ENCODE measurements at regions not wholly inside any gene's neighbourhood (a gene's known extent, or its start where the extent isn't known, plus 50 kb on each side); places are given as distances from the start of the nearest gene placed in this dataset.
A peak's percentile ranks its signal among the peaks of the same experiment; 100 is the strongest.

DNA sequence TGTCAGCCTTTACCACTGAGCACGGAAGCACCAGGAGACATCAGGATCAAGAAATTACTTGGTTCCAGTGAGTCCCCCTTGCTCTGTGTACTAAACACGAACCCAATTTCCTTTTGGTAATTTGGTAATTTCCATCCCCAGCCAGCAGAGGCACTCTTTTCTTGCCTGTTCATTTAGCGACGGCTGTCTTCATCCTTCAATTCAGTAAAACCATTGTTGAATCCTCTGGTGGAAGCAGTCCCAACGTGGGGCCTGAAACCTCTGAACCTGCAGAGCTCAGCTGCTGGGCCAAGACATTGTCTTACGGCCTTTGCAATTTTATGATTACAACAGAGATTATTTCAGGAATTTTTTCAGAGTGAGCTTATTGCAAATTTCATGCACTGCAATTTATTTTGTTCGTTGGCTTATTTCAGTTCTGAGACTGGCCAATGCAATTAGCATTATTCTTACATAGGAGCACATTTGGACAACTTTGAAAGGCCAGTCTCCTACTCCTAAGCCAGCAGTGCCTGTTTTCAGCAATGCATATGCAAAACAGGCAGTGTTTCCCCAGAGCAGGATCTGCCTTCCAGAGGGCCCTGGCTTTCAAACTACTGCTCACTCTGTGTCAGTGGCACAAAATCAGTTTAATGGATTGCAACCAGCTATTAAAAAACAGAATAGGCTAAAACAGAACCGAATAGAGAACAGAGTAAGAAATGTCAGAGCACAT is 372.9 kb upstream of the TMEM132C start:
- Histone ChIP-seq H3K4me1 (ENCODE audit: low read depth) (no peaks in the 10 kb centered on the region), H3K9me3 (ENCODE audit: low read depth) (no peaks in the 10 kb centered on the region), H3K36me3 (no peaks in the 10 kb centered on the region), H3K4me3 (no peak overlapping the region), H3K27ac (no peak overlapping the region), H3K27me3 (no peaks in the 10 kb centered on the region)
- DNase-seq (ENCODE audit: low read depth in 1 of 2, low spot score in 1 of 2) = peak in 1 of 2 donors; percentile 33
- TF ChIP-seq, protein P1, sequence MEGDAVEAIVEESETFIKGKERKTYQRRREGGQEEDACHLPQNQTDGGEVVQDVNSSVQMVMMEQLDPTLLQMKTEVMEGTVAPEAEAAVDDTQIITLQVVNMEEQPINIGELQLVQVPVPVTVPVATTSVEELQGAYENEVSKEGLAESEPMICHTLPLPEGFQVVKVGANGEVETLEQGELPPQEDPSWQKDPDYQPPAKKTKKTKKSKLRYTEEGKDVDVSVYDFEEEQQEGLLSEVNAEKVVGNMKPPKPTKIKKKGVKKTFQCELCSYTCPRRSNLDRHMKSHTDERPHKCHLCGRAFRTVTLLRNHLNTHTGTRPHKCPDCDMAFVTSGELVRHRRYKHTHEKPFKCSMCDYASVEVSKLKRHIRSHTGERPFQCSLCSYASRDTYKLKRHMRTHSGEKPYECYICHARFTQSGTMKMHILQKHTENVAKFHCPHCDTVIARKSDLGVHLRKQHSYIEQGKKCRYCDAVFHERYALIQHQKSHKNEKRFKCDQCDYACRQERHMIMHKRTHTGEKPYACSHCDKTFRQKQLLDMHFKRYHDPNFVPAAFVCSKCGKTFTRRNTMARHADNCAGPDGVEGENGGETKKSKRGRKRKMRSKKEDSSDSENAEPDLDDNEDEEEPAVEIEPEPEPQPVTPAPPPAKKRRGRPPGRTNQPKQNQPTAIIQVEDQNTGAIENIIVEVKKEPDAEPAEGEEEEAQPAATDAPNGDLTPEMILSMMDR (IDR thresholded peaks at IDR 0.05; ENCODE audit: low read depth, low read length) = no peak

DNA sequence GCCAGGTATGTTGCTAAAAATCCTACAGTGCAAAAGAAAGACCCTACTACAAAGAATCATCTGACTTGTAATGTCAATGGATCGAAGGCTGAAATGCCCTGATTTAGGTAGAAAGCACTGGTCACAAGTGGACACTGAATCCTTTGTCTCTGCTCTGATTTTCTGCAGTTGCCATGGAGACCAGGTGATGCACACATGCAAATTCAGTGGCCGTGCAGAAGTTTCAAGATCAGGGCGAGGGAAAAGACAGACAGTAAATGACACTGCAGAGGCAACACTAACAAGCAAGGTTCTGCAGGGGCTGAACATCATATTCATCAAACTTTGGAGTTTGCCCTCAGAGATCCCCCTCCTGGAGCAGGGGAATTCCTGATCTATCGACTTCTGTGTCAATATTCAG is 370.3 kb upstream of the TMEM132C start:
- Histone ChIP-seq H3K4me1 (ENCODE audit: low read depth) (no peaks in the 10 kb centered on the region), H3K36me3 (no peaks in the 10 kb centered on the region), H3K27me3 (no peaks in the 10 kb centered on the region), H3K9me3 (ENCODE audit: low read depth) (no peaks in the 10 kb centered on the region), H3K27ac (no peak overlapping the region), H3K4me3 (no peak overlapping the region)
- TF ChIP-seq, protein P1 (IDR thresholded peaks at IDR 0.05; ENCODE audit: low read depth, low read length) = no peak
- DNase-seq (ENCODE audit: low read depth in 1 of 2, low spot score in 1 of 2) = no peak

DNA sequence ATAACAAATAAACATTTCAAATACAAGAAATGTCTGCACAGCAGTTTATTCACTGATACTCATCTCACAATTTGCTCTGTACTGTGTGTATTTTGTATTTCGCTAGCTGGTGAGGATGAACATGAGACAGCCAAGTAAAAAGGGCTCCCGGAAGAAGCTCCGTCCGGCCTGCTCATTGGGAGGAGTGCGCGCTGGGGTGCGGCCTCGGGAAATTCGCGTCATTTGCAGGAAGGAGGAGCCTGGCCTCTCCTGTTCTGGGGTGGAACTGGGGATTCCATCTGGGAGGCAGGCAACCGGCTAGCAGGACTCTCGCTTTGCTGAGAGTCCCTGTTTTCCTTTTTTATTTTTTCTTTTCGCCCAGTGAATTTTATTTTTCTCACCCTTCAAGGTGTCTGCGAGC is 368.4 kb upstream of the TMEM132C start:
- TF ChIP-seq, protein P1 (IDR thresholded peaks at IDR 0.05; ENCODE audit: low read depth, low read length) = no peak
- H3K9me3 ChIP-seq (ENCODE audit: low read depth) = no peaks in the 10 kb centered on the region
- no peak for DNase-seq (ENCODE audit: low read depth in 1 of 2, low spot score in 1 of 2)
- H3K27ac ChIP-seq = no peak overlapping the region
- no peaks in the 10 kb centered on the region for H3K27me3 ChIP-seq
- H3K4me3 ChIP-seq = no peak overlapping the region
- H3K36me3 ChIP-seq = no peaks in the 10 kb centered on the region
- H3K4me1 ChIP-seq (ENCODE audit: low read depth) = no peaks in the 10 kb centered on the region

DNA sequence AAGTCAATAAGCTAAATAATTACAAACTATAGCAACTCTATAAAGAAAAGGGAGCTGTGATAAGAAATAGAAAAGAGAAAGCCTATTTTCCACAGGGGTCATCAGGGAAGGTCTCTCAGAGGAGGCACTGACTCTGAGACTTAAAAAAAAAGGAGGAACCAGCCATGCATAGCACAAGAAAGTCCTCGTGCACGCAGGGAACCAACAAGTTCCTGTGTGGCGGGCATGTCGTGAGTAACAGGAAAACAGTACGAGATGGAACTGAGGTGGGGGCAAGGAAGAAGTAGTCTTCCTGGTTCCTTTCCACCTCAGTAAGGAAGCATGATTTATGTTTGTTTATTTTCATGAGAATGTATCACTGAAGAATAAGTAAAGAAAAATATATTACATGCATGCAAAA is 367.0 kb upstream of the TMEM132C start:
- no peaks in the 10 kb centered on the region for H3K4me1 ChIP-seq (ENCODE audit: low read depth)
- no peaks in the 10 kb centered on the region for H3K9me3 ChIP-seq (ENCODE audit: low read depth)
- H3K4me3 ChIP-seq = no peak overlapping the region
- H3K27ac ChIP-seq = no peak overlapping the region
- TF ChIP-seq, protein P1 (IDR thresholded peaks at IDR 0.05; ENCODE audit: low read depth, low read length) = no peak
- no peak for DNase-seq (ENCODE audit: low read depth in 1 of 2, low spot score in 1 of 2)
- no peaks in the 10 kb centered on the region for H3K27me3 ChIP-seq
- no peaks in the 10 kb centered on the region for H3K36me3 ChIP-seq

DNA sequence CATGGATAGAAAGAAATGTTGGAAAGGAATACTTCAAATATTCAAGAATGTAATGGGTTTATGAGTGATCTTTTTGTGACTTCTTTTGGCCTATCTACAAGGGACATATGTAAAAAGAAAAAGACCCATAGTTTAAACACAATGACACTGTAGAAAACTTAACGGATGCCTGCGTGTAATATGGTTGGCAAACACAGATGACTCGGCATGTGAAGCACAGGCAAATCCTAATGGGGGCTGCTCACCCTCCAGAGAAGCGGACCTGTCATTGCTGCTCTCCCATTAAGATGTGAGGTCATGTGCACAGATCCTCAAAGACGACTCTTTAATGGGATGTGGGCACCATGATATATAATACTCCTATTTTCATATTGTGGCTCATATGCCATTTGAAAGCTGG is 366.6 kb upstream of the TMEM132C start:
- Histone ChIP-seq H3K9me3 (ENCODE audit: low read depth) (no peaks in the 10 kb centered on the region), H3K4me1 (ENCODE audit: low read depth) (no peaks in the 10 kb centered on the region), H3K36me3 (no peaks in the 10 kb centered on the region), H3K4me3 (no peak overlapping the region), H3K27me3 (no peaks in the 10 kb centered on the region), H3K27ac (no peak overlapping the region)
- DNase-seq (ENCODE audit: low read depth in 1 of 2, low spot score in 1 of 2) = no peak
- TF ChIP-seq, protein P1 (IDR thresholded peaks at IDR 0.05; ENCODE audit: low read depth, low read length) = no peak
